Peyer's patch (tissue), 4 donors: ENCODE measurements at regions not wholly inside any gene's neighbourhood (a gene's known extent, or its start where the extent isn't known, plus 50 kb on each side); places are given as distances from the start of the nearest gene placed in this dataset.

Source experiments
- DNase-seq, 3 donors: peaks; one replicate each; pipeline ENCODE4 v3.0.0-alpha.2; 2017 to 2019
- H3K27ac ChIP-seq, 4 donors: fragments of 200-600 bp; sonication (generic); one replicate each; pipeline ENCODE4 v1.5.1; 2016 to 2019
- H3K27me3 ChIP-seq, 2 donors: fragments of 200-600 bp; sonication (generic); one replicate each; pipeline ENCODE4 v1.5.1; 2019
- H3K36me3 ChIP-seq, 3 donors: fragments of 200-600 bp; sonication (generic); one replicate each; pipeline ENCODE4 v1.5.1; 2016 to 2019
- H3K4me1 ChIP-seq, 4 donors: fragments of 200-600 bp; sonication (generic); one replicate each; pipeline ENCODE4 v1.5.1; 2016 to 2019
- H3K4me3 ChIP-seq, 4 donors: fragments of 200-600 bp; sonication (generic); 1 replicate in 3 of 4; 2 replicates in 1 of 4; pipeline ENCODE4 v1.5.1; 2016 to 2019; ENCODE audit warnings: mild to moderate bottlenecking in 1 of 4
- H3K9me3 ChIP-seq, 4 donors: fragments of 200-600 bp; sonication (generic); one replicate each; pipeline ENCODE4 v1.5.1; 2016 to 2019; ENCODE audit warnings: mild to moderate bottlenecking in 1 of 4
- CTCF ChIP-seq, 6 experiments: fragments of 450-650 bp in 4 of 6; fragments of 200-600 bp in 2 of 6; sonication (generic) in 1 of 6; IDR thresholded peaks; one replicate each; pipeline ENCODE4 v1.5.1; 2017 to 2019; ENCODE audit warnings: antibody characterized with exemption in 6 of 6, mild to moderate bottlenecking in 3 of 6, moderate library complexity in 1 of 6
- POLR2A ChIP-seq, 2 donors: fragments of 450-650 bp; IDR thresholded peaks; one replicate each; pipeline ENCODE4 v1.5.1; 2017; ENCODE audit warnings: antibody characterized with exemption in 2 of 2, mild to moderate bottlenecking in 2 of 2, moderate library complexity in 2 of 2

DNA sequence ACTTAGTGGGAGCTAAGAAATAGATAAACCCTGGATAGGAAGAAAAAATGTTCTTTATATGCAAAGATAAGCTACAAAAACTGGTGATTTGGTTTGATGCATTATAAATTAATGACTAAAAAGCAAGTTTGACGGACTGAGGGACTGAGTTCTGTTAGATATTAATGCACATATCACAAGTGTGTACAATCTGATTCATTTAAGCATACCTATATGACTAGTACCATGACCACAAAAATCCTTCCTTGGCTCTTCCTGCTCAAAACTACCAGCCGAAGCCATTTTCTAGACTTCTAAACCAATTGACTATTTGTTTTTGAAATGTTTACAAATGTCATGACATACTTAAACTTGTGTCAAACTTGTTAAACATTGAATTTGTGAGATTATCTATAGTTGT is 374.5 kb upstream of the MON1B start:
- Histone ChIP-seq H3K27ac (no peak overlapping the region), H3K36me3 (no peaks in the 10 kb centered on the region), H3K27me3 (no peaks in the 10 kb centered on the region), H3K4me1 (no peaks in the 10 kb centered on the region), H3K4me3 (no peak overlapping the region), H3K9me3 (no peaks in the 10 kb centered on the region)
- TF ChIP-seq POLR2A (IDR thresholded peaks at IDR 0.05) (no peak), CTCF (IDR thresholded peaks at IDR 0.05) (no peak)
- DNase-seq = no peak

- Histone ChIP-seq H3K36me3 (no peaks in the 10 kb centered on the region), H3K27ac (no peak overlapping the region), H3K4me1 (no peaks in the 10 kb centered on the region), H3K27me3 (no peaks in the 10 kb centered on the region), H3K9me3 (no peaks in the 10 kb centered on the region), H3K4me3 (no peak overlapping the region)
- TF ChIP-seq POLR2A (IDR thresholded peaks at IDR 0.05) (no peak), CTCF (IDR thresholded peaks at IDR 0.05) (no peak)
- no peak for DNase-seq
Measured at GRCh38 chr16:76818606-76819181, 372.3 kb upstream of the MON1B start.

GRCh38 chr16:76819226-76819916 is 371.6 kb upstream of the MON1B start:
- H3K9me3 ChIP-seq = no peaks in the 10 kb centered on the region
- no peak overlapping the region for H3K4me3 ChIP-seq
- H3K27me3 ChIP-seq = no peaks in the 10 kb centered on the region
- DNase-seq = no peak
- H3K4me1 ChIP-seq = no peaks in the 10 kb centered on the region
- no peak overlapping the region for H3K27ac ChIP-seq
- TF ChIP-seq POLR2A (IDR thresholded peaks at IDR 0.05) (no peak), CTCF (IDR thresholded peaks at IDR 0.05) (no peak)
- H3K36me3 ChIP-seq = no peaks in the 10 kb centered on the region

DNA sequence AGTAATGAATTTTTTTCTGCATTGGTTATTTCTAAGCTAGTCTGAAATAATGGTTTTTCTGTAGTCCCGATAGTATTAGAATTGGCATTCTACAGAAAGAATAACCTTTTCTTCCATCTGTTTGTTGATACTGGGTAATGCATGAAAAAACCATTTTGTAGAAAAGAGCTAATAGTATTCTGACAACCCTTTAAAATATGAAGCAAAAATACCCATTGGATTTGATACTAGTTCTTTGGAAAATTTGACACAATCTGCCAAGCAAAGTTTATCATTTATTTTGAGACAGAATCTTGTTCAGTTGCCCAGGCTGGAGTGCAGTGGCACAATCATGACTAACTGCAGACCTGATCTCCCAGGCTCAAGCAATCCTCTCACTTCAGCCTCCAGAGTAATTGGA is 366.8 kb upstream of the MON1B start:
- Histone ChIP-seq H3K9me3 (peaks cover 0 to 2% (median 0%) of the 10 kb centered on the region in 4 donors), H3K4me3 (no peak overlapping the region), H3K27me3 (no peaks in the 10 kb centered on the region), H3K36me3 (no peaks in the 10 kb centered on the region), H3K27ac (no peak overlapping the region), H3K4me1 (no peaks in the 10 kb centered on the region)
- DNase-seq = no peak
- TF ChIP-seq CTCF (IDR thresholded peaks at IDR 0.05) (no peak), POLR2A (IDR thresholded peaks at IDR 0.05) (no peak)

GRCh38 chr16:76824791-76825190 is 366.2 kb upstream of the MON1B start:
- Histone ChIP-seq H3K4me3 (no peak overlapping the region), H3K27me3 (no peaks in the 10 kb centered on the region), H3K9me3 (peaks cover 0 to 4% (median 0%) of the 10 kb centered on the region in 4 donors), H3K27ac (no peak overlapping the region), H3K4me1 (no peaks in the 10 kb centered on the region), H3K36me3 (no peaks in the 10 kb centered on the region)
- no peak for DNase-seq
- no peak for TF ChIP-seq CTCF (IDR thresholded peaks at IDR 0.05)
- no peak for TF ChIP-seq POLR2A (IDR thresholded peaks at IDR 0.05)
